VCaP (cell line): ENCODE measurements at regions not wholly inside any gene's neighbourhood (a gene's known extent, or its start where the extent isn't known, plus 50 kb on each side); places are given as distances from the start of the nearest gene placed in this dataset.

Source experiments
- H3K27ac ChIP-seq: fragments of 450-650 bp; 2 replicates; pipeline ENCODE4 v1.5.1; 2017
- TF ChIP-seq, protein P1 (sequence below): fragments of 450-650 bp; conservative IDR thresholded peaks from 2 replicates; pipeline ENCODE4 v1.5.1; 2017; ENCODE audit warnings: mild to moderate bottlenecking, moderate library complexity

DNA sequence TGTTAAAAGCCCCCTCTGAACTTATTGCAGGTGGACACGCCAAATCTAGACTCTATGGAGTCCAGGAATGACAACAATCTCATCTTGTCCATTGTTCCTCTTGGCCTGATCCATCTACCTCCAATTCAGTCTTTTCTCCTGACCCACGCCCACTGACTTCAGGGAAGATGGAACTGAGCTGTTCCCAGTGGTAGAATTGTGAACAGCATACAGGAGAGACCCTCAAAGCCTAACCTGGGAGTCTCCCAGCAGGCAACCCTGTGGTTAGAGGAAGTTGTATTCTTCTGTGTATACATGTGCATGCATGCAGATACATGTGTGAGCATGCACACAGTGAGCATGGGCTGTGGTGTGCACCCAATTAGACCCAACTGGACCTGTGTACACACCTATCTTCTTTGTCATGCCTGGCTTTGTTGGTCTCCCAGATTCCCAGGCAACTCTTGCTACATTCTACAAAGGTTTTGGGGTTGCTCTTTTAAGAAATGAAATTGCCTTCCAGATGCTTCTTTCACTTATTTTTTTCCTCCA, 286.0 kb downstream of the ZSWIM6 start:
- TF ChIP-seq, protein P1, sequence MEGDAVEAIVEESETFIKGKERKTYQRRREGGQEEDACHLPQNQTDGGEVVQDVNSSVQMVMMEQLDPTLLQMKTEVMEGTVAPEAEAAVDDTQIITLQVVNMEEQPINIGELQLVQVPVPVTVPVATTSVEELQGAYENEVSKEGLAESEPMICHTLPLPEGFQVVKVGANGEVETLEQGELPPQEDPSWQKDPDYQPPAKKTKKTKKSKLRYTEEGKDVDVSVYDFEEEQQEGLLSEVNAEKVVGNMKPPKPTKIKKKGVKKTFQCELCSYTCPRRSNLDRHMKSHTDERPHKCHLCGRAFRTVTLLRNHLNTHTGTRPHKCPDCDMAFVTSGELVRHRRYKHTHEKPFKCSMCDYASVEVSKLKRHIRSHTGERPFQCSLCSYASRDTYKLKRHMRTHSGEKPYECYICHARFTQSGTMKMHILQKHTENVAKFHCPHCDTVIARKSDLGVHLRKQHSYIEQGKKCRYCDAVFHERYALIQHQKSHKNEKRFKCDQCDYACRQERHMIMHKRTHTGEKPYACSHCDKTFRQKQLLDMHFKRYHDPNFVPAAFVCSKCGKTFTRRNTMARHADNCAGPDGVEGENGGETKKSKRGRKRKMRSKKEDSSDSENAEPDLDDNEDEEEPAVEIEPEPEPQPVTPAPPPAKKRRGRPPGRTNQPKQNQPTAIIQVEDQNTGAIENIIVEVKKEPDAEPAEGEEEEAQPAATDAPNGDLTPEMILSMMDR: no peak
- H3K27ac ChIP-seq: no peak overlapping the region

DNA sequence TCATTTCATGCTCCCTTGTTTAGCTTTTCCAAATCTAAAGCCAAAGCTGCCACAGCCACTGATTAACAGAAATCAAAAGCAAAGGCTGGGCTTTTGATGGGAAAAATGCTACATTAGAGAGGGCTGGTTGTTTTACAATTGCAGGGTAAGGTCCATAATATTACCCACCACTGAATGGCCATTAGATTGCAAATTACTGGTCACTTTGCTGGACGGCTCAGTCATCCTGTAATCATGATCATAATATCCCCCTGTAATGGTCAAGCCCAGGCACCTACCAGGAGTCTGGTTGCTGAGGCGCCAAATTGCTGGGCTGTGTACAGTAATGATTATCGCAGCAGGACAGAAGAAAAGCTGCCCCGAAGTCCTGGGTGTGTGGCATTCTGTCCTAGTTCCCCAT, 286.5 kb downstream of the ZSWIM6 start:
- TF ChIP-seq, protein P1: no peak
- H3K27ac ChIP-seq: no peak overlapping the region

DNA sequence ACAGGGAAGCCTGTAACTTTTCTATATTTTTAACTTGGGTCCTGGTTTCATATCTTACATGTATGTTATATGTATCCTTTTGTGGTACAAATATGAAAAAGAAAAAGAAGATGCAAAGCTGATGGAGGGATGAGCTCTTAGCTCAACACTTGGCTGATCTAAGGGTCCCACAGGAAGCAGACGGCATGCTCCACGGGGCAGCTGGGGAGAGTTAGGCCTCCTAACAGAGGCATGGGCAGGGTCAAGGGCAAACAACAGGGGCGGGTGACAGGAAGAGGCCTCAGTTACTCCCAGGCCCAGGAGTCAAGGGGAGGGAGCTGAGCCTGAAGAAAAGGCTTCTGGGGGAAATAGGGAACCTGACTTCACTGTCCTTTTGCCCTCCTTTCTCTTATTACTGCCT, 287.2 kb downstream of the ZSWIM6 start:
- TF ChIP-seq, protein P1: no peak
- no peak overlapping the region for H3K27ac ChIP-seq

DNA sequence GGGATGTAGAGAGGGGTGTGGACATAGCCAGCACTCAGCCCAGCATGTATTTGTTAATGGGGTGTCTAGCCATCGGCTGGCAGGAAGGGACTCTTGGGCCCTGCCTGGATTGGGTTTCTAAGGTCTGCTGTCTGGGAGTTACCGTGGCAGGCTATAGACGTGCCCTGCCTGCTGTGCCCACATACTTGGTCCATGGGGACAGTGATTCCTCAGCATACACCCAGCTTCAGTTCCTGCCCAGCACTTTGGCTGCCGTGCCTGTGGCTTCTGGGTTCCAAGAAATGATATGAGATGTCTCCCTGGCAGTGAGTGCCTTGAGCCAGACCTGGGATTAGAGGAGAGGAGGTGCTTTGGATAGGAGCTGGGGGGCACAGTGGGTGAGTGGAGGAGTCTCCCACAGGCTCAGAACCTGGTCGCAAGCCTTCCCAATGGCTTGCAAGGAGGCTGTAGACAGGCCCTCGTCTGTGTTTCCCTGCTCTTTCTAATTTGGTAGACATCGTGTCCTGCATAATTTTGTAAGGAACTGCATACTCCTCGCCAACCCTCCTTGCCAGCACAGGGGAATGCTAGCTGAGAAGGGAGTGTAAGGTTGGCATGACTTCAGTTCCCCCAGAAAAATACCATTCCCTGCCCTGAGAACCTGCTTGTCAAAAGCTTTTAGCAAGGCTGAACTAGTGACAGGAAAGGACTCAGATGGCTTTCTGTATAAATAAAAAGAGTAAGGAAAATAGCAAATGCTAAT, 287.9 kb downstream of the ZSWIM6 start:
- H3K27ac ChIP-seq: peak overlapping the region; percentile 59
- TF ChIP-seq, protein P1: no peak

DNA sequence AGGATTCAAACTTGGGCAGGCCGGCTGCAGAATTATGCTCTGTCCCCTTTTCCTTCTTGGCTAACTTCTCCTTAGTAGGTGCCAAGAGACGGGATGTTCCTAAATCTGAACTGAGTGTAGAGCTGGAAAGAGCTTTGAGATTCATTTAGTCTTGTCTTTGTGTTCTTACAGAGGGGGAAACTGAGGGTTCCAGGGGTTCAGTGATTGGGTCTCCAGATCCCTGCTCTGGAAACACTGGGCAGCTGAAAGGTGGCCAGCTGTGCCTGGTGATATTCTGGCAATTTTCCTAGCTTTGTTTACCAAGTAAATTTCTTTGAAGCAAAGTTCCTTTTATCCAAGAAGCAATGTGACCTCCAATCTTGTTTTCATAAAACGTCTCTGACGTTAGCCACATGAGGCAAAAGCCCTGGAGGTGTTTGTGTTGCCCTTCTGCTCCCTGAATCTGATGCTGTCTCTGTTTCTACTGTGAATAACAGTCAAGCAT, 288.7 kb downstream of the ZSWIM6 start:
- peak overlapping the region; percentile 59 for H3K27ac ChIP-seq
- TF ChIP-seq, protein P1: no peak

DNA sequence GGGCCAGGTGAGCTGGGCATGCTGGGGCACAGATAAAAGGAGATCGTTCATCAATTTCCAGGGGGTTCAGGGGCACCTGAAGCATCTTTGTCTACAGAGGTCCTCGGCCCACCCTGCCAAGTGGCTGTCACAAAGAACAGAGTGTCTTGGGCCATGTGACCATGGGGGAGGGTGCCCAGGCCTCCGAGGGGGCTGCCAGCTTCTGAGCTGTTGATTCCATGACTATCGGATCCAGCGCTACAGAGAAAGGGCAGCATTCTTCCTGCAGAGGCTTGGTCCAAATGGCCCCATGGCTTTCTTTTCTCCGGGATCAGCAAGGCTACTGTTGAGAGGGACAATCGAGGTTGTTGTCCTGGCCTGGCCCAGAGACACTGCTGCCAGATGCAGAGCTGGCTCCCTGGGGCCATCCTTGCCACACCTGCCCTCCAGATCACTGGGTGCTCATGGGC, 289.2 kb downstream of the ZSWIM6 start:
- TF ChIP-seq, protein P1: no peak
- peak overlapping the region; percentile 59 for H3K27ac ChIP-seq

DNA sequence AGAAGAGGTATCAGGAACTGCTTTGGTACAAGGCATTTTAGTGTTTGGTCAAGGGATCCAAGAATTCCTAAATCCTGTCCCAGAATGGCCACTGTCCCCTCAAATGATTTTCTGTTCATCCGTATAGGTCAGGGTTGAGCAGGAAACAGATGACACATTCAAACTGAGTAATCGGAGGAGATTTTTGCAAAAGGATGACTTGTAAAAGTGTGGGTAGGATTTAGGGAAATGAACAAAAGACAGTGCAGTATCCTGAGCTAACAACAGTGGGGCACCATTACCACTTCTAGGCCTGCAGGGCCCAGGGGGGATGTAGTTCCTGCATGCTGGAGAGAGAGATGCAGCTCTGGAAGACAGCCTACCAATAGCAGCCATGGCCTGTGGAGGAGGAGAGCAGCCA, 290.1 kb downstream of the ZSWIM6 start:
- TF ChIP-seq, protein P1: no peak
- H3K27ac ChIP-seq: no peak overlapping the region
